HG02642 (cell line): ENCODE measurements at regions not wholly inside any gene's neighbourhood (a gene's known extent, or its start where the extent isn't known, plus 50 kb on each side); places are given as distances from the start of the nearest gene placed in this dataset.

Experiments used
- ATAC-seq: cut with Tn5 transposase; IDR thresholded peaks from one replicate; pipeline ENCODE4 v1.9.1; 2021; ENCODE audit warnings: mild to moderate bottlenecking; ENCODE audit not compliant: unreplicated experiment, poor library complexity

DNA sequence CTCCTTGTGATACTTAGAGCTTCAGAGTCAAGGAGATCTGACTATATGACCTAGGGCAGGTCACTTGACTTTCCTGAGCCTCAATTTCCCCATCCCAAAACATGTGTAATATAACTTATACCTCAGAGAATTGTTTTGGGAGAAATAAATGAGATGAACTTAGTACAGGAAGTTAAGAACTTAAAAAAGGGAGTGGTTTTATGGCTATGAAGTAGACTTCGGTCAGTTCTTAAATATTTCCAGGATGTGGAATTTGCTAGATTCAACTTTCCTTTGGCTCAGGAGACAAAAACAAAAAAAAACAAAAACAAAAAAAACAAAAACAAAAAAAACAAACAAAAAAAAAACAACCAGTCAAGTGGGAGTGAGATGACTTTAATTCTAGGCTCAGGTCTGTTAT lies 116.7 kb downstream of the EDEM1 start:
- no peak for ATAC-seq

DNA sequence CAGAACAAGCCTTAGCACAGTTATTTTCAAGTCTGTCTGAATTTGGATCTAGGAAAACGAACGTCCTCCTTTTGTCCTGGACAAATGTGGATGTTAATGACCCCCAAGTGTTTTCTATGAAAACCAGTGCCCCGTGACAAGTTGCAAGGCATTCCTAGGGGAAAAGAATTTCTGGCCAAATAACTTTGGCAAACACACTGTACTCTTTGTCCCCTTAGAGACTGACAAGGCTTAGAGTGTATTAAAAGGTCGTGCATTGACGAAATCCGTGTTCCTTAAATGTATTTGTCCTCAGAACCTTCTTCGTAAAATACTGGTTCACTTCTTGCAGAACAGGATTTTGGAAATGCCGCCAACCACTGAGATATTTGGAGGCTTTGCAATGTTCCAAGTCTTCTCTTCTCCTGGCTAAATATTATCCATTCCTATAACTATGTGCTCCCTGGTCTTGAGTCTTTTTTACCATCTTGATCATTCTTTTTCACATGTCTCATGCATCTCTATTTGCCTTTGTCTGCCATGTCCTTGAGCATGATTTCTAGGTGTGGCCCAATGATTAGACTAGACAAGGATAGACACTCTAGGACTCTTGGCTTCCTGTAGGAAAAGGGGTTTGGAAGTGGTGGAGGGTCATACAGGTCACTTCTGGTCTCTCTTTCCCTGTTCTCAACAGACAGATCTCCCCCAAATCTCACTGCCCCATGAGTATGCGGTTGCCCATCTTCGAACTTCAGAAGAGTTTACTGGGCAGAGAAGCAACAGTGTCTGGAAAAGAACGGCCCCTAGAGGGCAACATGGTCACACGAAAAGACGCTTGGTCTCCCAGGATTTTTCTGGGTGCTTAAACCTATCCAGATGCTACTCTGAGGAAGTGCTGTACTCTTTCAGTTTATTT lies 117.5 kb downstream of the EDEM1 start:
- ATAC-seq = peak; percentile 87

- peak; percentile 19 for ATAC-seq
Measured at GRCh38 chr3:5305684-5305989, 118.1 kb downstream of the EDEM1 start.

DNA sequence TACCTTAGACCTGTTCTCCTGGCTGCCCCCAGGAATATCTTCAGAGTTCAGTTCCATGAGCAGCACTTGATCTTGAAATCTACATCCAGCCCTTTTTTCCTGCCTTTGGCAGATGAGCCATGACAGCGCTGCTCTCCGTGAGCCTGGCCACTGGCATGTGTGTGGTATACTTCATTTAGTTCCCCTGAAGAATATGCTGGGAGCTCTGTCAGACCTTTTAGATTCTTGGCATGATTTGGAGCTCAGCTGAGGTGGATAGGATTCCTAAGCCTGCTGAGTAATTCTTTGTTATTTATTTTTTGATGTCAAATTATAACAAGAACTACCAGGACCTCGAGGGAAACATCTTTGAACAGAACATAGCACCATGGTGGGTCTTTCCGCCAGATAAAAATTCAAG lies 121.7 kb downstream of the EDEM1 start:
- no peak for ATAC-seq

- no peak for ATAC-seq
Measured at GRCh38 chr3:5309602-5310001, 122.1 kb downstream of the EDEM1 start.

DNA sequence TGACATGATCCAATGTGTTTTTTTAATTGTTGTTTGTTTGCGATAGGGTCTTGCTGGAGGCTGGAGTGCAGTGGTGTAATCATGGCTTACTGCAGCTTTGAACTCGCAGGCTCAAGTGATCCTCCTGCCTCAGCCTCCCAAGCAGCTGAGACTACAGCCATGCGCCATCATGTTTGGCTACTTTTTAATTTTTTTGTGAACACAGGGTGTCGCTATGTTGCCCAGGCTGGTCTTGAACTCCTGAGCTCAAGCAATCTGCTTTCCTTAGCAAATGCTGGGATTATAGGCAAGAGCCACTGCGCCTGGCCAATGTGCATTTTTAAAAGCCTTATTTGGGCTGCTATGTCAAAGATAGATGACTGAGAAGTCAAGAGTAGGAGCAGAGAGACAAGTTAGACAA lies 123.0 kb downstream of the EDEM1 start:
- no peak for ATAC-seq

DNA sequence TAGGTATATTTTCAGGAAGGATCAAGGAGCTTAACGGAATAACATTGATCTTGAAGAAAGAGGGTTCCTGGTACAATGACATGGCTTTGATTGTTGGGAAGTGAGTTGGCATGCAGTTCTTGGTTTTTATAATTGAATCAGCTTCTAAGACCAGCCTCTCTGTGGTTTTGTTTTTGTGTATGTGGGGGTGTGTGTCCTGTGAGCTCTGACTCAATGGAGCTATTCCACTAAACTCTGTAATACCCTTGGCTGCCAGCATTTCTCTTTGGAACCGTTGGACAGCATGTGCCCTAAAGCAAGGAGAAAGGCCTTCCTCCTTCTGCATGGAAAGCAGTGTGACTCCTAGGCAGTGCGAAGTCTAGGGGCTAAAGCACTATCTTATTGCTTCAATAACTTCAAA lies 124.8 kb downstream of the EDEM1 start:
- no peak for ATAC-seq

- no peak for ATAC-seq
Measured at GRCh38 chr3:5314897-5315296, 127.4 kb downstream of the EDEM1 start.

- ATAC-seq = no peak
Measured at GRCh38 chr3:5317557-5317956, 130.1 kb downstream of the EDEM1 start.

DNA sequence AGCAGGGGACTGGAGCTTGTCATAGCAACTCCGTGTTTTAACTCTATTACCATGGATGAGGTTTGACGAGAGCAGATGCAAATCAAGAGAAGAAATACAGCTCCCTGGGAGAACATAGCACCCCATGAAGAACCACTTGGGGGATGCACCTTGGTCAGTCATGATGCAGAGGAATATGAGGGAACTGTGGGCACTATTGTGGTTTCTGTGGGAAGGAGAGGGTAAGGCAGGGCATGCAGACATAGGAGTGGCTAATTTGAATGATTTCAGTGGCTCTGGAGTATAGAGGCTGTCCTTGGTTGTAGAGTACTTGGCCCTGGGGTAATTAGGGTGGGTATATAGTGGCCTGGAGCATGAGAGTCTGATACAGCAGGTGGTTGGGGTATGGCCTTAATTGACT lies 131.9 kb downstream of the EDEM1 start:
- no peak for ATAC-seq

- no peak for ATAC-seq
Measured at GRCh38 chr3:5321666-5322340, 134.3 kb downstream of the EDEM1 start.

DNA sequence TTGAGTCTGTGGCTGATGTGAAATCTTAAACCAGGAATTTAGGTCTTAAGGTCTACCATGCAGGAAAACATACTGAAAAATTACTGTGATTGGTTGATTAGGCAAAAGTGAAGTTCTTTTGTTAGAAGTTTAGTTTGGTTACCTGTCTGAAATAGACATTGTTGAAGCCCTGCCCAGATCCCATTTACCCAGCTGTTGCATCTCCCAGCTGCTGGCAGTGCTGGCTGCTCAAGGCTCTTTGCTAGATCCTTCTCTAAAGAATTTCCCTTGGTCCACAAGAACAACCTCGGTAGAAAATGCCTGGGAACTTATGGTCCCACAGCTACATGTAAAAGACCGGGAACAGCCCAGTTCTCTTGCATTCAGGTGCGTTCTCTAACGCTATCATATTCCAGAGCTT lies 137.3 kb downstream of the EDEM1 start:
- no peak for ATAC-seq

GRCh38 chr3:5330152-5330810 lies 142.8 kb downstream of the EDEM1 start:
- ATAC-seq = no peak

DNA sequence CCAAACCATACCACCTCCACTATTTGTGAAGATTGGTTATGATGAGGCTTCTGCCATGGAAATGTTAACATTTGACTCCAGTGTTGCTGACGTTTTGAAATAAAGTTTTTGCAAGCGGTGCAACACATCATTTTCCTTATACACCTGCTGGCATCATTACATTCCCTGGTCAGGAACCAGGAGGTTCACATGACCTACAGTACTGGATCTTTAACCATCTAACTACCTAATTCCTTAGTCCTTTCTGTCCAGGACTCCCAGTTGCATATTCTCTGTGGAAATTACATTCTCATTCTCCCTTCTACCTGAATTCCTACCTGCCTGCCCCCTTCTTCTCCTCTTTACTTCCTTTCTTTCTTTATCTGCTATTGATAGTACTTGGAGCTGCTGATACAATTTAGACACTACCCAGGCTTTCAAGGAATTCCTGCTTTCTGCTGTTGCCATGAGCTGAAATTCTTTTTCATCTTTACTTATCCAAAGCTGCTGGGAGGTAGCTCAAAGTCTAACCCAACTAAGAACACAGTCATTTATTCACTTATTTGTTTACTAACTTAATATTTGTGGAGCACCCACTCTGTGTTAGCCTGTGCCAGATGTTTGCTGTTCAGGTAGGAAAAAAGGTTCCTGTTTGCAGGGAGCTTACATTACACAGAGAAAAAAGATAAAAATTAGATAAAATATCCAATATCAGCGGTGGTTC lies 144.2 kb downstream of the EDEM1 start:
- no peak for ATAC-seq

- no peak for ATAC-seq
Measured at GRCh38 chr3:5332270-5332956, 144.9 kb downstream of the EDEM1 start.

- ATAC-seq = no peak
Measured at GRCh38 chr3:5339967-5340535, 152.5 kb downstream of the EDEM1 start.

DNA sequence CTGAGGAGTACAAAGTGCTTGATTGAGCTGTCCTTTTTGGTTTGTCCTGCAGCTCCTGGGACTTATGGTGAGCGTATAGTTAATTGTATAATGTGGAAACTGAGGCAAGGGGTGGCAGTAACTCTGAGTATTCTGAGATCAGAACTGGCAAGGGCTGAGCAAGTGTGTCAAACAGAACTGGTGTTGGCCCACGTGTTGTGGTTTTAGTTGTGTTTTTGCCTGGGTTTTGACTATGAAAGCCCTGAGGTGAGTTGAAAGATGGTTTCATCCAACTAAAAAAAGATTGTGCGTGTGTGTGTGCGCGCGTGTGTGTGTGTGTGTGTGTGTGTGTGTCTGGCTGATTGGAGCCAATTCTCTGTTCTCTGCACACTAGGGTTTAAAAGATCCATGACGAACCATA lies 154.1 kb downstream of the EDEM1 start:
- no peak for ATAC-seq

- no peak for ATAC-seq
Measured at GRCh38 chr3:5343459-5343858, 156.0 kb downstream of the EDEM1 start.

DNA sequence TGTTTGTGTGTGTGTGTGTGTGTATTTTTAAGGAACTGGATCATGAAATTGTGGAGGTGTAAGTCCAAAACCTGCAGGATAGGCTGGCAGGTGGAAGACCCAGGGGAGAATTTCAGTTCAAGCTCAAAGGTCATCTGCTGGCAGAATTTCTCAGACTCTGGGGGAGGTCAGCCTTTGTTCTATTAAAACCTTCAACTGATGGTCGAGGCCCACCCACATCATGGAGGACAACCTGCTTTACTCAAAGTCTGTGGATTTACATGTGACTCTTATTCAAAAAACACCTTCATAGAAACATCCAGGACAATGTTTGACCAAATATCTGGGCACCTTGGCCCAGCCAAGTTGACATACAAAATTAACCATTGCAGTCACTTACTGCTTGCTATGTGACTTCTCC lies 157.2 kb downstream of the EDEM1 start:
- no peak for ATAC-seq

DNA sequence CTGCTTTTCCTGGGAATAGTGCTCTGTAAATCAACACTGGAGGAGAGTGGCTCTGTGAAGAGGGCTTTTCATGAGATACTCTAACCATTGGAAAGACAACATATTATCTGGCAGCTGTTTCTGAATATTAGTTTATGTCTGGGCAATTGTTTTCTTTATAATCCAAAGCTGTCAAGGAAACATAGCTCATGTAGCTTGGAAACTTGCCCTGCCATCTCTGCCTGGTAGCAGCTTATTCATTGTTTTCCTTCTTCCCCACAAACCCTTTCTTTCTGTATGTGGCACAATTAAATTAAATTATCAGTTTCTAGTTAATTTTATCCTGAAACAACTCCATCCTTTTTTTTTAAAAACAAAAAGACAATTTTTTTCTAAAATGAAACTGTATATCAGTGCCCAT lies 160.0 kb downstream of the EDEM1 start:
- ATAC-seq = no peak
